Type B pancreatic cell (in vitro differentiated cells): ENCODE measurements at regions not wholly inside any gene's neighbourhood (a gene's known extent, or its start where the extent isn't known, plus 50 kb on each side); places are given as distances from the start of the nearest gene placed in this dataset.

Source experiments
- DNase-seq: peaks from one replicate; pipeline ENCODE4 v3.0.0; 2021; ENCODE audit warnings: mixed read lengths; ENCODE audit not compliant: unreplicated experiment; ENCODE audit errors: extremely low spot score
- H3K27ac Mint-ChIP-seq: 2 replicates; pipeline ENCODE4 v1.8.0; 2021; ENCODE audit warnings: mild to moderate bottlenecking, mixed read lengths
- H3K27me3 Mint-ChIP-seq: 2 replicates; pipeline ENCODE4 v1.8.0; 2021; ENCODE audit warnings: mixed read lengths
- H3K36me3 Mint-ChIP-seq: 2 replicates; pipeline ENCODE4 v1.8.0; 2021; ENCODE audit warnings: mixed read lengths
- H3K4me1 Mint-ChIP-seq: one replicate; pipeline ENCODE4 v1.8.0; 2021; ENCODE audit warnings: mixed read lengths; ENCODE audit not compliant: unreplicated experiment
- H3K4me3 Mint-ChIP-seq: 2 replicates; pipeline ENCODE4 v1.8.0; 2021; ENCODE audit warnings: mild to moderate bottlenecking, mixed read lengths
- H3K9me3 Mint-ChIP-seq: 2 replicates; pipeline ENCODE4 v1.8.0; 2021; ENCODE audit warnings: mixed read lengths
- CTCF ChIP-seq: fragments of 200-600 bp; sonication (generic); conservative IDR thresholded peaks from 2 replicates; pipeline ENCODE4 v1.5.0; 2021; ENCODE audit warnings: antibody characterized with exemption, mild to moderate bottlenecking

- H3K27me3 Mint-ChIP-seq = no peaks in the 10 kb centered on the region
- no peaks in the 10 kb centered on the region for H3K36me3 Mint-ChIP-seq
- no peak overlapping the region for H3K27ac Mint-ChIP-seq
- peaks cover 11% of the 10 kb centered on the region for H3K9me3 Mint-ChIP-seq
- H3K4me3 Mint-ChIP-seq = no peak overlapping the region
- no peak for TF ChIP-seq CTCF
- DNase-seq = no peak
- H3K4me1 Mint-ChIP-seq = peaks cover 18% of the 10 kb centered on the region
Observed at GRCh38 chr1:168638884-168639283, 62.5 kb downstream of the XCL1 start.

- TF ChIP-seq CTCF = no peak
- Mint-ChIP-seq H3K27me3 (no peaks in the 10 kb centered on the region), H3K4me3 (no peak overlapping the region), H3K4me1 (peaks cover 18% of the 10 kb centered on the region), H3K36me3 (no peaks in the 10 kb centered on the region), H3K9me3 (peaks cover 11% of the 10 kb centered on the region), H3K27ac (no peak overlapping the region)
- no peak for DNase-seq
Observed at GRCh38 chr1:168640182-168640581, 63.8 kb downstream of the XCL1 start.

GRCh38 chr1:168640836-168641235 lies 64.4 kb downstream of the XCL1 start:
- TF ChIP-seq CTCF = no peak
- DNase-seq = no peak
- Mint-ChIP-seq H3K27me3 (no peaks in the 10 kb centered on the region), H3K4me3 (no peak overlapping the region), H3K27ac (no peak overlapping the region), H3K36me3 (no peaks in the 10 kb centered on the region), H3K4me1 (peaks cover 18% of the 10 kb centered on the region), H3K9me3 (peaks cover 11% of the 10 kb centered on the region)

- H3K4me3 Mint-ChIP-seq = no peak overlapping the region
- no peaks in the 10 kb centered on the region for H3K9me3 Mint-ChIP-seq
- H3K27ac Mint-ChIP-seq = no peak overlapping the region
- H3K4me1 Mint-ChIP-seq = no peaks in the 10 kb centered on the region
- no peak for DNase-seq
- TF ChIP-seq CTCF = no peak
- H3K27me3 Mint-ChIP-seq = no peaks in the 10 kb centered on the region
- no peaks in the 10 kb centered on the region for H3K36me3 Mint-ChIP-seq
Observed at GRCh38 chr1:168643152-168643551, 66.7 kb downstream of the XCL1 start.
